Fibroblast of mammary gland (primary cell): ENCODE measurements at regions not wholly inside any gene's neighbourhood (a gene's known extent, or its start where the extent isn't known, plus 50 kb on each side); places are given as distances from the start of the nearest gene placed in this dataset.

ENCODE experiments used
- DNase-seq: peaks from one replicate; pipeline ENCODE4 v3.0.0-alpha.2; 2010; ENCODE audit warnings: low read depth
- H3K4me3 ChIP-seq: 2 replicates; pipeline ENCODE4 v1.5.1; 2011; ENCODE audit warnings: low read depth, mild to moderate bottlenecking, low read length, moderate library complexity; ENCODE audit not compliant: control insufficient read depth
- TF ChIP-seq, protein P1 (sequence below): conservative IDR thresholded peaks from 2 replicates; pipeline ENCODE4 v1.5.1; 2011; ENCODE audit warnings: low read depth, low read length, inconsistent platforms; ENCODE audit not compliant: control insufficient read depth, insufficient read depth

GRCh38 chr17:63275318-63275970 is 170.7 kb downstream of the CYB561 start:
- no peak overlapping the region for H3K4me3 ChIP-seq
- TF ChIP-seq, protein P1, sequence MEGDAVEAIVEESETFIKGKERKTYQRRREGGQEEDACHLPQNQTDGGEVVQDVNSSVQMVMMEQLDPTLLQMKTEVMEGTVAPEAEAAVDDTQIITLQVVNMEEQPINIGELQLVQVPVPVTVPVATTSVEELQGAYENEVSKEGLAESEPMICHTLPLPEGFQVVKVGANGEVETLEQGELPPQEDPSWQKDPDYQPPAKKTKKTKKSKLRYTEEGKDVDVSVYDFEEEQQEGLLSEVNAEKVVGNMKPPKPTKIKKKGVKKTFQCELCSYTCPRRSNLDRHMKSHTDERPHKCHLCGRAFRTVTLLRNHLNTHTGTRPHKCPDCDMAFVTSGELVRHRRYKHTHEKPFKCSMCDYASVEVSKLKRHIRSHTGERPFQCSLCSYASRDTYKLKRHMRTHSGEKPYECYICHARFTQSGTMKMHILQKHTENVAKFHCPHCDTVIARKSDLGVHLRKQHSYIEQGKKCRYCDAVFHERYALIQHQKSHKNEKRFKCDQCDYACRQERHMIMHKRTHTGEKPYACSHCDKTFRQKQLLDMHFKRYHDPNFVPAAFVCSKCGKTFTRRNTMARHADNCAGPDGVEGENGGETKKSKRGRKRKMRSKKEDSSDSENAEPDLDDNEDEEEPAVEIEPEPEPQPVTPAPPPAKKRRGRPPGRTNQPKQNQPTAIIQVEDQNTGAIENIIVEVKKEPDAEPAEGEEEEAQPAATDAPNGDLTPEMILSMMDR, result no peak
- DNase-seq, result peak; percentile 99

DNA sequence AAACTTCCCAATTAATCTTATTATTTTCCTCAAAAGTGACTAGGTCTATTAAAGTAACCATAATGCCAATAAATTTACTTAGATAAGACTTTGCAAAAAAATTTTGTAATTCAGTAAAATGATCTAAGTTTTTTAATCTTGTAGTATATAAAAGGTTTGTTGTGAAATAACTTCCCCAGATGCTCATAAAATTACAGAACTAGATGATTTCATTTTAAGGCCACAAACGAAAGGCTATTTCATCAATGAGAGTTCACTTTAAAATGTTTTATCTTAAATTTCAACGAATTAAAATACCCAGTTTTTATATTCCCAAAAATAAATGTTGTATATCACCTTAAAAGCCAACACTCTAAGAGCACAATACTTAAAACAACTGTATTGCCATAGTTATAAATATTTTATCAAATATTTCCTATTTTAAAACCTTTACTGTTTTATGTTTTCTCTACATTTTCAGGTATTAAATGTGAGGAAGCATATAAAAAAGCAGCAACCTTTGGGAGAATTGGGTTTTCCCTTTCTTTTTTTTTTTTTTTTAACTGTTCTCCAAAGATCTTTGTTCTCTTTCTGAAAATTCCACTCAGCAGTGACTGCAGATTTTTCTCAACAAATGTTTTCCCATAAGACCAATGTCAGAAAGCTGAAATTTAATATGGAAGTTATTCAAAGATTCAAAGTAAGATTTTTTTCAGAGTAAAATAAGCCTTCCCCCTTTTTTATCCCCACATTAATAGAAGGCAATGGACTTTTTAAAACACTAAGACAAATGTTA is 169.9 kb downstream of the CYB561 start:
- DNase-seq, result peak; percentile 59
- TF ChIP-seq, protein P1, result no peak
- H3K4me3 ChIP-seq, result no peak overlapping the region

- TF ChIP-seq, protein P1, result no peak
- DNase-seq, result peak; percentile 51
- no peak overlapping the region for H3K4me3 ChIP-seq
Observed at GRCh38 chr17:63276821-63277220, 169.3 kb downstream of the CYB561 start.

DNA sequence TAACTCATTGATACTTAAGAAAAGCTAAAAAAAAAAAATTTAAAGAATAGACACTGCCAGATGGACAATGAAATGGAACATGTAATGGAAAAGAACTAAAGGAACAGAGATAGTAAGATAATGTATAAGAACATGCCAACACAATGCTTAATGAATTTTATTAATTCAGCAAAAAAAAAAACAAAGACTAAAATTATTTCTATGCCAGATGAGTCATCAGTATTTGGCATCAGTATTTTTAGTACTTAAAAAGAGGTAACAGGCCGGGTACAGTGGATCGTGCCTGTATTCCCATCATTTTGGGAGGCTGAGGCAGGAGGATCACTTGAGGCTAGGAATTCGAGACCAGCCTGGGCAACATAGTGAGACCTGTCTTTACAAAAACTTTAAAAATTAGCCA is 168.5 kb downstream of the CYB561 start:
- DNase-seq, result peak; percentile 56
- H3K4me3 ChIP-seq, result no peak overlapping the region
- TF ChIP-seq, protein P1, result no peak

GRCh38 chr17:63278728-63279442 is 167.2 kb downstream of the CYB561 start:
- TF ChIP-seq, protein P1, result no peak
- H3K4me3 ChIP-seq, result no peak overlapping the region
- no peak for DNase-seq

DNA sequence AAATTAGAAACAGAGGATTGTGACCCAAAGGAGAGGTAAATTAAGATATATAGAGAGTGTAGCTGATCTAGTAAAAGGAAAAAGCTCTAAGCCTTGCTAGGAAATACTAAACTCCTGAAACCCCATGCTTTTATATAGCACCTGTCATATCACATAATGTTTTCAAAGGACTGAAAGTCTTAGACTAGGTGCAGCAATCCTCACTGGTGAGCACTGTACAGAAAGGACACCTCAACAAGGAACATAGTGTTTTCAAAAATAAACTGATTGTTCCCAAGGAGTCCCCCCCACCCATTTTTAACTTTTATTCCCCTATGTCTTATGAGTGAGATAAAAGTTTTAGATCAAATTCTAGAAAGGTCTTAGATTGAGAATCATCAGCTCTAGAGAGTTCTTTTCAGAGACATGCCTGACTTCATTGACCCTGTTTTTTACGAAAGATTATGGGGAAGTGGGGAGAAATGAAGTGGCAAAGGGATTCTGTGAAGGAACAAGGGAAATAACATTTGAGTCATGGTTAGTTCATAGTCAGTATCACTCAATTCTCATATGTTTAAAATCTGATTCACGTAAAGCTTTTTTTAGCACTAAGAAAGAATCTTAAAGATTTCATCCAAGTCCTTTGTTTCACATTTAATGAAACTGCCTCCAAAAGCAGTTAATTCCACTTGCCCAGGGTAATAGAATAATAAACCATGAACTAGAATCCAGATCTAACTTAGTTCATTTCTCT is 166.4 kb downstream of the CYB561 start:
- peak; percentile 88 for DNase-seq
- TF ChIP-seq, protein P1, result no peak
- no peak overlapping the region for H3K4me3 ChIP-seq
